ENCODE measurements at regions not wholly inside any gene's neighbourhood (a gene's known extent, or its start where the extent isn't known, plus 50 kb on each side); places are given as distances from the start of the nearest gene placed in this dataset.

- H3K27ac Mint-ChIP-seq = peak overlapping the region in 1 of 7 donors; percentile 21
- intact Hi-C loops (cut with micrococcal nuclease) = no loop called here
- H3K4me3 ChIP-seq (replicated peaks in 1 of 3; ENCODE audit: low read depth in 2 of 3, low read length in 3 of 3) = no peak overlapping the region
- no peak overlapping the region for H2AFZ ChIP-seq (ENCODE audit: insufficient read depth, low read depth, low read length, poor library complexity, severe bottlenecking)
- no peak for DNase-seq
- no peaks in the 10 kb centered on the region for H3K79me2 ChIP-seq (ENCODE audit: insufficient read depth, low read length)
- no peaks in the 10 kb centered on the region for H3K4me1 ChIP-seq (ENCODE audit: control insufficient read depth in 1 of 2, insufficient read depth in 2 of 2, low read length in 2 of 2)
- no peak overlapping the region for H3K4me2 ChIP-seq (replicated peaks; ENCODE audit: extremely low read depth, low read length, poor library complexity, severe bottlenecking)
- no CpG with 5 or more reads among the region's 1 CpG for WGBS (ENCODE audit: insufficient coverage)
- H3K9ac ChIP-seq (ENCODE audit: insufficient read depth, low read length, poor library complexity, severe bottlenecking) = no peak overlapping the region
- no peak overlapping the region for H3K27ac ChIP-seq (ENCODE audit: low read depth in 1 of 2, low read length in 2 of 2)
- peaks cover 0 to 10% (median 3%) of the 10 kb centered on the region in 7 donors for H3K9me3 Mint-ChIP-seq
- H3K9me3 ChIP-seq (replicated peaks in 1 of 2; ENCODE audit: control insufficient read depth in 1 of 2, insufficient read depth in 1 of 2, low read length in 2 of 2) = peaks cover 0 to 6% of the 10 kb centered on the region in 2 donors
- H4K20me1 ChIP-seq (ENCODE audit: insufficient read depth, low read length) = no peaks in the 10 kb centered on the region
- H3K36me3 ChIP-seq (replicated peaks in 1 of 2; ENCODE audit: control insufficient read depth in 1 of 2, insufficient read depth in 2 of 2, low read length in 2 of 2) = no peaks in the 10 kb centered on the region
- no peaks in the 10 kb centered on the region for H3K27me3 ChIP-seq (ENCODE audit: control insufficient read depth in 2 of 2, insufficient read depth in 2 of 2, low read length in 2 of 2)
- no peaks in the 10 kb centered on the region for H3K4me1 Mint-ChIP-seq
- no peak overlapping the region for H3K4me3 Mint-ChIP-seq
- H3K27me3 Mint-ChIP-seq (ENCODE audit: low read depth in 3 of 3) = peaks cover 0 to 1% (median 0%) of the 10 kb centered on the region in 3 donors
- TF ChIP-seq CTCF (IDR thresholded peaks at IDR 0.05) = no peak
- H3K36me3 Mint-ChIP-seq = no peaks in the 10 kb centered on the region
Measured at GRCh38 chr6:147695819-147696218, 187.3 kb downstream of the SAMD5 start.

- Histone ChIP-seq H3K27ac (ENCODE audit: low read depth in 1 of 2, low read length in 2 of 2) (no peak overlapping the region), H3K9ac (ENCODE audit: insufficient read depth, low read length, poor library complexity, severe bottlenecking) (no peak overlapping the region), H4K20me1 (ENCODE audit: insufficient read depth, low read length) (no peaks in the 10 kb centered on the region), H3K9me3 (replicated peaks in 1 of 2; ENCODE audit: control insufficient read depth in 1 of 2, insufficient read depth in 1 of 2, low read length in 2 of 2) (no peaks in the 10 kb centered on the region), H3K79me2 (ENCODE audit: insufficient read depth, low read length) (no peaks in the 10 kb centered on the region), H3K4me1 (ENCODE audit: control insufficient read depth in 1 of 2, insufficient read depth in 2 of 2, low read length in 2 of 2) (no peaks in the 10 kb centered on the region), H2AFZ (ENCODE audit: insufficient read depth, low read depth, low read length, poor library complexity, severe bottlenecking) (no peak overlapping the region), H3K27me3 (ENCODE audit: control insufficient read depth in 2 of 2, insufficient read depth in 2 of 2, low read length in 2 of 2) (no peaks in the 10 kb centered on the region), H3K4me3 (replicated peaks in 1 of 3; ENCODE audit: low read depth in 2 of 3, low read length in 3 of 3) (no peak overlapping the region), H3K4me2 (replicated peaks; ENCODE audit: extremely low read depth, low read length, poor library complexity, severe bottlenecking) (no peak overlapping the region), H3K36me3 (replicated peaks in 1 of 2; ENCODE audit: control insufficient read depth in 1 of 2, insufficient read depth in 2 of 2, low read length in 2 of 2) (no peaks in the 10 kb centered on the region)
- TF ChIP-seq CTCF (IDR thresholded peaks at IDR 0.05) = no peak
- Mint-ChIP-seq H3K27me3 (ENCODE audit: low read depth in 3 of 3) (peaks cover 0 to 3% (median 0%) of the 10 kb centered on the region in 3 donors), H3K4me3 (no peak overlapping the region), H3K36me3 (no peaks in the 10 kb centered on the region), H3K9me3 (peaks cover 0 to 8% (median 0%) of the 10 kb centered on the region in 7 donors), H3K4me1 (no peaks in the 10 kb centered on the region), H3K27ac (no peak overlapping the region)
- 80% methylated on average over 1 of the region's 2 CpGs for WGBS (ENCODE audit: insufficient coverage)
- no peak for DNase-seq
- intact Hi-C loops (cut with micrococcal nuclease) = no loop called here
Measured at GRCh38 chr6:147699140-147699539, 190.7 kb downstream of the SAMD5 start.
